ENCODE measurements at regions not wholly inside any gene's neighbourhood (a gene's known extent, or its start where the extent isn't known, plus 50 kb on each side); places are given as distances from the start of the nearest gene placed in this dataset.

GRCh38 chrX:73963682-73964081 is 111.2 kb upstream of the XIST start:
- TF ChIP-seq EZH2phosphoT487 (IDR thresholded peaks at IDR 0.05; ENCODE audit: low read depth) = no peak
- TF ChIP-seq CTCF (IDR thresholded peaks at IDR 0.05; ENCODE audit: low read depth, low read length) = no peak

Data from OCI-LY3 (cell line).